ENCODE measurements at regions not wholly inside any gene's neighbourhood (a gene's known extent, or its start where the extent isn't known, plus 50 kb on each side); places are given as distances from the start of the nearest gene placed in this dataset.
"Not testable (repeated sequence)": the region's sequence is repeated elsewhere in the genome, so short reads cannot be mapped to it uniquely, and the experiment has no call there.

GRCh38 chr3:144501467-144501866 lies 529.8 kb downstream of the DIPK2A start:
- Mint-ChIP-seq H3K9me3 (ENCODE audit: low read depth) (peaks cover 2% of the 10 kb centered on the region), H3K27ac (no peak overlapping the region), H3K27me3 (no peaks in the 10 kb centered on the region), H3K4me3 (ENCODE audit: low read depth) (no peak overlapping the region), H3K4me1 (ENCODE audit: low read depth) (peaks cover 2% of the 10 kb centered on the region), H3K36me3 (ENCODE audit: insufficient read depth) (no peaks in the 10 kb centered on the region)
- TF ChIP-seq, protein P1, sequence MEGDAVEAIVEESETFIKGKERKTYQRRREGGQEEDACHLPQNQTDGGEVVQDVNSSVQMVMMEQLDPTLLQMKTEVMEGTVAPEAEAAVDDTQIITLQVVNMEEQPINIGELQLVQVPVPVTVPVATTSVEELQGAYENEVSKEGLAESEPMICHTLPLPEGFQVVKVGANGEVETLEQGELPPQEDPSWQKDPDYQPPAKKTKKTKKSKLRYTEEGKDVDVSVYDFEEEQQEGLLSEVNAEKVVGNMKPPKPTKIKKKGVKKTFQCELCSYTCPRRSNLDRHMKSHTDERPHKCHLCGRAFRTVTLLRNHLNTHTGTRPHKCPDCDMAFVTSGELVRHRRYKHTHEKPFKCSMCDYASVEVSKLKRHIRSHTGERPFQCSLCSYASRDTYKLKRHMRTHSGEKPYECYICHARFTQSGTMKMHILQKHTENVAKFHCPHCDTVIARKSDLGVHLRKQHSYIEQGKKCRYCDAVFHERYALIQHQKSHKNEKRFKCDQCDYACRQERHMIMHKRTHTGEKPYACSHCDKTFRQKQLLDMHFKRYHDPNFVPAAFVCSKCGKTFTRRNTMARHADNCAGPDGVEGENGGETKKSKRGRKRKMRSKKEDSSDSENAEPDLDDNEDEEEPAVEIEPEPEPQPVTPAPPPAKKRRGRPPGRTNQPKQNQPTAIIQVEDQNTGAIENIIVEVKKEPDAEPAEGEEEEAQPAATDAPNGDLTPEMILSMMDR (IDR thresholded peaks at IDR 0.05; ENCODE audit: unreplicated experiment) = no peak
- no peak for DNase-seq (ENCODE audit: low spot score, unreplicated experiment)

GRCh38 chr3:144502402-144502801 lies 530.8 kb downstream of the DIPK2A start:
- peaks cover 2% of the 10 kb centered on the region for H3K9me3 Mint-ChIP-seq (ENCODE audit: low read depth)
- peaks cover 2% of the 10 kb centered on the region for H3K4me1 Mint-ChIP-seq (ENCODE audit: low read depth)
- H3K27ac Mint-ChIP-seq = no peak overlapping the region
- H3K36me3 Mint-ChIP-seq (ENCODE audit: insufficient read depth) = no peaks in the 10 kb centered on the region
- no peaks in the 10 kb centered on the region for H3K27me3 Mint-ChIP-seq
- DNase-seq (ENCODE audit: low spot score, unreplicated experiment) = no peak
- TF ChIP-seq, protein P1 (IDR thresholded peaks at IDR 0.05; ENCODE audit: unreplicated experiment) = no peak
- no peak overlapping the region for H3K4me3 Mint-ChIP-seq (ENCODE audit: low read depth)

DNA sequence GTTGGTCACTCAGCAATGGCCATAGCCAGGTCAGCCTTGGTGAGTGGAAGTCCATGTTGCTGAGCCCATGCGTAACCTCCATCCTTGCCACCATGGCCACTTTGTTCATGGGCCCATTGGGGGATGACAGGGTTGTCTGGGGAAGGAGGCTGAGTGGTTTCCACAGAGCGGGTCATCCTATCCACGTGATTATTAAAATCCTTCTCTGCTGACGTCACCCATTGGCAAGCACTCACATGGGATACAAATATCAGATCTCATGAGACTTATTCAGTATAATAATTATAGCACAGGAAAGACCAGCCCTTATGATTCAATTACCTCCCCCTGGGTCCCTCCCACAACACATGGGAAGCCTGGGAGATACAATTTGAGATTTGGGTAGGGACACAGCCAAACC lies 534.8 kb downstream of the DIPK2A start:
- not testable (repeated sequence) for H3K4me3 Mint-ChIP-seq (ENCODE audit: low read depth); H3K4me1 Mint-ChIP-seq (ENCODE audit: low read depth); H3K36me3 Mint-ChIP-seq (ENCODE audit: insufficient read depth); DNase-seq (ENCODE audit: low spot score, unreplicated experiment); H3K9me3 Mint-ChIP-seq (ENCODE audit: low read depth); H3K27me3 Mint-ChIP-seq; H3K27ac Mint-ChIP-seq

DNA sequence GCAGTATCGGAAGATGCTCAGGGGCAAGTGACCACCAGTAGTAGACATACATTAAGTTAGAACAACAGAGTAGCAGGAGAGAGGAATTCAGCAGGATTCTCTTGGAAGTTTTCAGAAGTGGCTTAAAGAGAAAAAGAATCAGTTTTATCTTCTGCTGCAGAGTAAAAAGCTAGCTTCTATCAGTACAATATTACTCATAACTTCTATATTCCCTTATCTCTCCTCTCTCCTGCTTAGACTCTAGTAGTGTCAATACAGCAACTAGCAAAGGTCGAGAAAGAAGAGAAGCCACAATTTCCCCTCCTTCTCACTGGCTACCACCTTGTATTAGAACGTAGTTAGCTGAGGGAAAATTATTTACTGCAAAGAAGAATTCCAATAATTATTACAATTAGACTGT lies 539.7 kb downstream of the DIPK2A start:
- no peaks in the 10 kb centered on the region for H3K9me3 Mint-ChIP-seq (ENCODE audit: low read depth)
- peaks cover 1% of the 10 kb centered on the region for H3K4me1 Mint-ChIP-seq (ENCODE audit: low read depth)
- H3K27me3 Mint-ChIP-seq = no peaks in the 10 kb centered on the region

DNA sequence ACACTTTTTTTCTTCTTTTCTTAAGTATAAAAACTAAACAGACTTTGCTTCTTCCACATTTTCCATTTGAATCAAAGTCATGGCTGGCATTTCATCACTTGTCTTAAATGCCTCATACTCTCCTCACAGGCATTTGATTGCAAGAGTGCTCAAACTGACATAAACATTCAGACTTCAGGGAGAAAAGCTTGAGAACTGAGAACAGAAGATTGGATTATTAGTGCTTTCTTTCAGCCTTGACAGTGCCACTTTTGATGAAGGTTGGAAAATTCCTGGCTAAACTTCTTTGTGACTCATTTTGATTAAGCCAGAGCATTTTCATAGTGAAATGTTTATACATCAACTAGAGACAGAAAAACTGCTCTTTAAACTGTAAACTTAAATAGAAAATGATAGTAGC lies 544.4 kb downstream of the DIPK2A start:
- H3K4me3 Mint-ChIP-seq (ENCODE audit: low read depth) = no peak overlapping the region

More for the DNA sequence above, 539.7 kb downstream of the DIPK2A start:
- TF ChIP-seq, protein P1 (IDR thresholded peaks at IDR 0.05; ENCODE audit: unreplicated experiment) = no peak
- DNase-seq (ENCODE audit: low spot score, unreplicated experiment) = no peak
- Mint-ChIP-seq H3K36me3 (ENCODE audit: insufficient read depth) (no peaks in the 10 kb centered on the region), H3K4me3 (ENCODE audit: low read depth) (no peak overlapping the region), H3K27ac (no peak overlapping the region)

DNA sequence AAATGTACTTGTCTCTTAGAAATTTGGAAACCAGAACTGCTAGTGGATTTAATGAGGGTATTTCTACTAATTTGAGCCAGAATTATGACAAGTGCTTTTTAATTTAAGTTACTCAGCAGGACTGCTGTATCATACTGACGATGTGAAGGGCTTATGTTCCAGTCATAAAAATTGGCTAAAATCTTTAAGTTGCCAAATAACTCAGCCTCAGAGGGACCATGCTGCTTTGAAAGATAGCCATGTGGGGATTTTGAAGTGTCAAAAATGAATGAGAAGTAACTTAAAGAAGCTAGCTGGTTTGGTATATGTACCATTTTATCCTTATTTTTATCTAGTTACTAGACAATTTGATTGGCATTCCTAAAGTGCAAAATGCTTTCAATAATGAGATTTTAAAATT lies 545.0 kb downstream of the DIPK2A start:
- Mint-ChIP-seq H3K4me1 (ENCODE audit: low read depth) (peaks cover 3% of the 10 kb centered on the region), H3K27ac (no peak overlapping the region), H3K36me3 (ENCODE audit: insufficient read depth) (no peaks in the 10 kb centered on the region), H3K9me3 (ENCODE audit: low read depth) (no peaks in the 10 kb centered on the region), H3K27me3 (no peaks in the 10 kb centered on the region), H3K4me3 (ENCODE audit: low read depth) (no peak overlapping the region)
- DNase-seq (ENCODE audit: low spot score, unreplicated experiment) = no peak
- TF ChIP-seq, protein P1 (IDR thresholded peaks at IDR 0.05; ENCODE audit: unreplicated experiment) = no peak

More for the DNA sequence above, 544.4 kb downstream of the DIPK2A start:
- Mint-ChIP-seq H3K4me1 (ENCODE audit: low read depth) (peaks cover 3% of the 10 kb centered on the region), H3K9me3 (ENCODE audit: low read depth) (no peaks in the 10 kb centered on the region), H3K27ac (no peak overlapping the region), H3K27me3 (no peaks in the 10 kb centered on the region), H3K36me3 (ENCODE audit: insufficient read depth) (no peaks in the 10 kb centered on the region)
- DNase-seq (ENCODE audit: low spot score, unreplicated experiment) = no peak
- TF ChIP-seq, protein P1 (IDR thresholded peaks at IDR 0.05; ENCODE audit: unreplicated experiment) = no peak

Measured in progenitor cell of endocrine pancreas (in vitro differentiated cells).